ENCODE measurements at regions not wholly inside any gene's neighbourhood (a gene's known extent, or its start where the extent isn't known, plus 50 kb on each side); places are given as distances from the start of the nearest gene placed in this dataset.
"Not testable (repeated sequence)": the region's sequence is repeated elsewhere in the genome, so short reads cannot be mapped to it uniquely, and the experiment has no call there.

DNA sequence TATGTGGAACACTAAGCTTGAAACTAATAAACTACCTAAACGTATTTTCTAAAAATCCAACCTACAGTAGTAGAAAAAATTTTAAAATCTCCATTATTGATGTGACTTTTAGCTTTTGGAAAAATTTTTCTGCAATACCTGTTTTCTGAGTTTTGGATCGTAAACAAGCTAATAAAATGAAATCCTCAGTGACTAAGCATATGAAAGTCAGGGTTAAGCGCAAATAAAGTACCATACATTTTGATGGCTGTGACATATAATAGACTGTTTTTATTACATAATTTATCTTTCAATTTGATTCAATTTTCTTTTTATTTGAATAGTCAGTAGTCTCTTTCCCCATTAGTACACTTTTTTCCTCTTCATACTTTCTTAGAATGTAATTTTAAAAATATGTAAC is 683.6 kb downstream of the NUP35 start:
- DNase-seq (ENCODE audit: low spot score), result no peak

DNA sequence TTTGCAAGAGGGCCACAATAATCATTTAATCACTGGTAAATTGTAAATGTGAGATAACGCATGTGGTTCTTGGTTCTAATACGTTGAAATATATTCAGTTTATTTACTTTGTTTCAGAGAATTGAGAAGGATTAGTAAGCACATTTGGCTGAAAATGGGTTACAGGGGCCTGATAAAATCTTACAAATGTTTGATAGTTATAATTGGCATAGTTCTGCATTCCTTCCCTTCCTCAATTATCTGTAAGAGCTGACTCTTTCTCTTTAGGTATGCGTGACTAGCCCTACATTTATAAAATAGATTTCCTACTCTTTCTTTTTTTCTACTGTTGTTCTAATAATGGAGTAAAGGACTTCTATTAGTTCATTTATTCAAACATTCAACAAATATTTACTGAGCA is 685.2 kb downstream of the NUP35 start:
- DNase-seq (ENCODE audit: low spot score), result no peak

DNA sequence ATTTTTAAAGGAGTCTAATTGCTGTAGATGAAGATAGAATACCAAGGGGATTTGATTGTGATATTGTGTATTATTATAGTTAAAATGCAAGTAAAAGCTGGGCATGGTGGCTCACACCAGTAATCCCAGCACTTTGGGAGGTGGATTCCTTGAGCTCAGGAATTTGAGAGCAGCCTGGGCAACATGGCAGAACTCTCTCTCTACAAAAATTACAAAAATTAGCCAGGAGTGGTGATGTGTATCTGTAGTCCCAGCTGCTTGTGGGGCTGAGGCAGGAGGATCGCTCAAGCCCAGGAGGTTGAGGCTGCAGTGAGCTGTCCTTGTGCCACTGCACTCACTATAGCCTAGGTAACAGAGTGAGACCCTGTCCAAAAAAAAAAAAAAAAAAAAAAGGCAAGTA is 687.0 kb downstream of the NUP35 start:
- DNase-seq (ENCODE audit: low spot score), result no peak

DNA sequence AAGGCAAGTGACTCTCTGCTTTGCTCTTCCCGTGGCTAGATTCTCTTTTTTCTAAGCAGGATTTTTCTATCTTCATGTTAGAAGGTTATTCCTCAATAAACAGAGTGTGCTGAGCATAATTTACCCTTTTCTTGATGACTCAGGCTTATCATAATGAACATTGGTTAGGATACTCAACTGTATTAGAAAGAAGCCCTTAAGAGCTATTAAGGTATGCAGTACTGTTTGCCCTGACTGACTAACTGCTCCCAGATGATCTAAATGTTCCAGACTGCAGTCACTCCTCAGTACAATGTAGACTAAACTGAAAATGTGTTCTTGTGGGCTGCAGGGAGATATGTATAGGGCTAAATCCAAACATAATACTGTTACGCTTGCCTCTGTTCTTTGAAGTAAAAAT is 687.8 kb downstream of the NUP35 start:
- DNase-seq (ENCODE audit: low spot score), result no peak

DNA sequence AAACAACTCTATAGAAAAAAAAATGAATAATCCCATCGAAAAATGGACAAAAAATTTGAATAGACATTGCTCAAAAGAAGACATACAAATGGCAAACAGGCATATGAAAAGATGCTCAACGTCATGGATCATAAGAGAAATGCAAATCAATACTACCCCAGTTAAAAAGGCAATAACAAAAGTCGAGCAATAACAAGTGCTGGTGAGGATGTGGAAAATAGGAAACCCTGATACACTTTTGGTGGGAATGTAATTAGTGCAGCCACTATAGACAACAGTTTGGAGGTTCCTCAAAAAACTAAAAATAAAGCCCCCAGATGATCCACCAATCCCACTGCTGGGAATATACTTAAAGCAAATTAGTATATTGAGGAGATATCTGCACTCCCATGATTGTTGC is 701.5 kb downstream of the NUP35 start:
- no peak for DNase-seq (ENCODE audit: low spot score)

DNA sequence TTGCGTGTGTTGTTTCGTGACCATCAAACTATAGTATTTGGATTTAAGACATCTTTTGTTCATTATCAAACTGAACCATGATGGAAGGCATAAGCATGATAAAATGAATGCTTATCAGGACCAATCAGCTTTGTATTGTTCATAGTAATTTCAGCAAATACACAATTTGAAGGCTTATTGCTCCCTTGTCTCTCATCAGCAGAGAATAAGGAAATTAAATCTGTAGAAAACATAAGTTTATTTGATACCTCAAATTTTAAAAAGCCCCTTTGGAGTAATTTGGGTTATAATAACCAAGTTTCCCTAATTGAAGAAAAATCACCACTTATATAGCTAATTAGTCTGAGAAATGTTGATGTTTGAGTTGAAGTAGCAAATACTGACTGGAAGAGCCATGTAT is 705.7 kb downstream of the NUP35 start:
- no peak for DNase-seq (ENCODE audit: low spot score)

DNA sequence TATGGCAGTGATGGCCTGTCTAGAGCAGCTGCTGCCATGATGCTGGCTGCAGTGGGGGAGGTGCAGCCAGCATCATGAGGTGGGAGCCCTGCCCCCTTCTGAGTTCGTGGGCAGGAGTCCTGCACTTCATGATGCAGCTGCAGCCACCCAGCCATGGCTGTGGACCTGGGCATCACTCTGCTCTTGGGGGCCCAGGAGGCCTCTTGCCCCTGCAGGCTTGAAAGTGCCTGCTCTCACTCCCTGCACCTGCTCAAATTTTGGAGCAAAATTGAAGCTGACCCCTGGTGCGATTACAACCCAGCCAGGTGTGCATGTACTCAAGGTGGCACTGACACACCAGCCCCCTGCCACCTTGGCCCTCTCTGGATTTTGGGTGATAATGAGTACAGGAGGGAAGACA is 712.9 kb downstream of the NUP35 start:
- DNase-seq (ENCODE audit: low spot score), result no peak

DNA sequence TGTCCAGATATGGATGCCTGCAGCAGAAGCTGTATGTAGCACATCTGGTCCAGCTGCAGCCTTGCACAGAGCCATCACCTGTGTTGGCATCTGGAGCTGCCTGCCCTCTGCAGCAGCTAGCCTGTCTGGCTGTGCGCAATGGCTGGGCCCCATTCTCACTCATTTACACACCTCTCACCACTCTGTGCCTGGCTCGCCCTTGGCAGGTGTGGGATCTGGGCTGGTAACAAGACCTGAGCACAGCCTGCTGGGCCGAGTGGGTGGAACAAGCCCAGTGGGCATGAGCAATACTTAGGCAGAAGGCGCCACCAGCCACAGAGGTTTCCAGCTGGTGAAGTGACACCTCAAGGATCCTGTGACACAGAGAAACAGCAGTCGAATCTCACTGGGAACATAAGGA is 714.1 kb downstream of the NUP35 start:
- DNase-seq (ENCODE audit: low spot score), result no peak

DNA sequence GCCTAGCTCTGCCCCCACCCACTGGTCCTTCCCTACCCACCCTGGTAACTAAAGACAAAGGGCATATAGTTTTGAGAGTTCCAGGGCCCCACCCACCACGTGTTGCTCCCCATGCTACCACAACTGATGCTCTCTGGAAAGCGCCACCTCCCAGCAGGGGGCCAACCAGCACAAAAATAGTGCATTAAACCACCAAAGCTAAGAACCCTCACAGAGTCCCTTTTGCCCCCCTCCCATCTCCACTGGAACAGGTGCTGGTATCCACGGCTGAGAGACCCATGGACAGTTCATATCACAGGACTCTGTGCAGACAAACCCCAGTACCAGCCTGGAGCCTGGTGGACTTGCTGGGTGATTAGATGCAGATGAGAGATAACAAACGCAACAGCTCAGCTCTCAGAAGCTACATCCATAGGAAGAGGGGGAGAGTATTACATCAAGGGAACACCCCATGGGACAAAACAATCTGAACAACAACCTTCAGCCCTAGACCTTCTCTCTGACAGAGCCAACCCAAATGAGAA is 715.9 kb downstream of the NUP35 start:
- no peak for DNase-seq (ENCODE audit: low spot score)

DNA sequence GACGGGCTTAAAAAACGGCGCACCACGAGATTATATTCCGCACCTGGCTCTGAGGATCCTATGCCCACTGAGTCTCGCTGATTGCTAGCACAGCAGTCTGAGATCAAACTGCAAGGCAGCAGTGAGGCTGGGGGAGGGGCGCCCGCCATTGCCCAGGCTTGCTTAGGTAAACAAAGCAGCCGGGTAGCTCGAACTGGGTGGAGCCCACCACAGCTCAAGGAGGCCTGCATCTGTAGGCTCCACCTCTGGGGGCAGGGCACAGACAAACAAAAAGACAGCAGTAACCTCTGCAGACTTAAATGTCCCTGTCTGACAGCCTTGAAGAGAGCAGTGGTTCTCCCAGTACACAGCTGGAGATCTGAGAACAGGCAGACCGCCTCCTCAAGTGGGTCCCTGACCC is 725.6 kb downstream of the NUP35 start:
- not testable (repeated sequence) for DNase-seq (ENCODE audit: low spot score)

DNA sequence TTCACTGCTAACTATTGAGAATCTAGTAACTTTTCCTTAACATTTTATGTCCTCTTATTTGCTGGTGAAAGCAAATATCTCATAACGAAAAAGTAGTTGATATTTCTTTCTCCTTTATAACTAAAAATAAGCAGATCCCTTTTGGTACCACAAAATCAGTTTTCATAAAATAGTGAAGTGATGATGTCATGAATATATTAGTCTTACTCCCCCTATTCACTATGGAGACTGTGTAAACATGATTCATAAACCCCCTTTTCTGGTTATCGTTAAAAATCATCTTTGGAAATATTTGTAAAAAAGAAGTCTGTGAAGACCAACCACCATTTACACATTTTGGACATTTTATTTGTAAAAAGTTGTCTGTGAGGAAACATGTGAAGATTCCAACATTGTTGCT is 734.9 kb downstream of the NUP35 start:
- no peak for DNase-seq (ENCODE audit: low spot score)

DNA sequence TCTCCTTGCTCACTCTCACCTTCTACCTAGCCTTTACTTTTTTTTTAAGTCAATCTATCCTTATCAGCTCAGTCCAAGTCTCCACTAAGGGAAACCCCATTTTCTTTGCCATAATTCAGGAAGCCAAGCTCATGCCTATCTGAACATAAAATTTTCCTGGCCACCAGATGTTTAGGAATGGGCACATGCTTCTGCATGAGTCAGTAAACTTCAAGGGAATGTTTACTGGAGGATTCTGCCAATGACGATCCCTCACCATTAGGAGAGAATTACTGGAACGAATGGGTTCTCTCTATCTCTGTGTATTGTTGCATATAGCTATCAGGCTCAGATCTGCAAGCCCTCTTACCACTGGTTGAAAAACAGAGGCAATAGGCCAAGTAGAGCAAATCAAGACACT is 731.7 kb upstream of the ZNF804A start:
- no peak for DNase-seq (ENCODE audit: low spot score)

DNA sequence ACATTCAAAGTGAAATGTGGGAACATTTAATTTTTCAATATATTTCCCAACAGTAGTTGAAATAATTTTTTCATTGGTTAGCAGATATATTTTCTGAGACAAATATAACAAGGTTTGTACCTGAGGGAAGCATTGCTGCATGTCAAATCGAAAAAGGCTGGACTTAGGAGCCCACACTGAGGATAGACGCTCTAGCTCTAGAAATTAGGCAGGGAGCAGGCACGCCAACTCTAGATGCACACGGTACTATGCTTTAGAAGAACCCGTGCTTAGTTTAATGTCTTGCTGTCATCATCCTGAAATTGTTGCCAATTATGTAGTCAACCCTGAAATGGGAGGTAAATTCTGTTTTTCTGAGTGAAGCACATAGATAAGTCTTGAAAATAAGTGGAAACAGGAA is 731.1 kb upstream of the ZNF804A start:
- DNase-seq (ENCODE audit: low spot score), result no peak

DNA sequence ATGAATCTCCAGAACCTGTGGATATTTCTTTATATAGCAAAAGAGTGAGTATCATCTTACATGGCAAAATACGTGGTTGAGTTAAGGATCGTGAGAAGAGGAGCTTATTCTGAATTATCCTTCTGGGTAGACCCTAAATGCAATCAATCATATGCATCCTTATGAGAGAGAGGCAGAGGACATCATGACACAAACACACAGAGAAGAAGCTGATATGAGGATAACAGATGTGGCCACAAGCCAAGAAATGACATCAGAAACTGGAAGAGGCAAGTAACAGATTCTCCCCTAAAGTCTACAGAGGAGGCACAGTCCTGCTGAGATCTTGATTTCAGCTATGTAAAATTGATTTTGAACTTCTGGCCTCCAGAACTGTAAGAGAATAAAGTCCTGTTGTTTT is 730.2 kb upstream of the ZNF804A start:
- no peak for DNase-seq (ENCODE audit: low spot score)

DNA sequence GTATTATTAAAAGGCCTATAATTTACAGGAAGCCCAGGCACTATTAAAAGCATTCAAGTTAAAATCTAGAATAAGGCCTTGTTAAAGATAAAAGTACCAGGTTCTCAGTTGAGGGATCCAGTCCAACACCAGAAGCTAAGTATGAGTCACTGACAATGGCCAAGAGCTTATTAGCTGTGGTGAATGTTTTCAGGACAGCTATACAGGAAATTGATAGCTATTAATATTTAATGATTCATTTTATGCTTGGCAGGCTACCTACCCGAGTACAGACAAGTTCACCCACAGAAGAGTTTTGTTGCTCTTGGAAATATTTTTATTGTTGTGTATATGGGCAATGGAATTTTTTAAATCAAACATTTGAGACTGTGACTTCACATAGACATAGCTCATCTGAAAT is 729.6 kb upstream of the ZNF804A start:
- DNase-seq (ENCODE audit: low spot score), result no peak

DNA sequence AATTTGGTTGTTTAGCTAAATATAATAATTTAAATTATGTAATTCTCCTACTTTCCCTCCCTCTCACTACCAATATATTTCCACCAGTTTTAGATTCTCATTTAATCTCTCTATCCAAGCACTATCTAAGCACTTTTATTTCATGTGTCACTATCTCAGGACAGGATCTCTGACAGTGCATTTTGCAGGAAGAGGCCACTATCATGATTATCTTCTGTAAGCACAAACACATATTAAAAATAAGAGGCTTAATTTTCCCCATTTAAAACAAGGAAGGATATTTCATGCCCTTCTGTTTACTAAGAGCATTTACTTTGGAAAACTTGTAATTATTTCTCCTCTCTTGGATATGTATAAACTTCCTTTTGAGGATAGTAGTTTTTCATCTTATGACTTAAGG is 726.2 kb upstream of the ZNF804A start:
- DNase-seq (ENCODE audit: low spot score), result no peak

DNA sequence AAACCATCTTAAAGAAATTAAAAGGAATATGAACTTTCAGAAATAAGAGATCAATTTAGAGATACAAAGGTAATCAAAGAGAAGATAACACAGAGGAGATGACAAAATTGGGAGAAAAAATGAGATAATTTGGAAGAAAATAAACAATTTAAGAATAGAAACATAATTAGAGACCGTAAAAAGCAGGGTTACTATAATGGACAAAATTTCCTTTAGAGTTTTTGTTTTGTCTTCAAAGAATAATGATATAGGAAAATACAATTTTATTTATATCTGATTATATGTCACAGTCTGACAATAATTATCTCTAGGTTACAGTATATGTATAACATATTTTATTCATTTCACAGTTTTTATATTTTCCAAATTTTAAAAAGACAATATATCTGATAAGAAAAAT is 716.4 kb upstream of the ZNF804A start:
- no peak for DNase-seq (ENCODE audit: low spot score)

DNA sequence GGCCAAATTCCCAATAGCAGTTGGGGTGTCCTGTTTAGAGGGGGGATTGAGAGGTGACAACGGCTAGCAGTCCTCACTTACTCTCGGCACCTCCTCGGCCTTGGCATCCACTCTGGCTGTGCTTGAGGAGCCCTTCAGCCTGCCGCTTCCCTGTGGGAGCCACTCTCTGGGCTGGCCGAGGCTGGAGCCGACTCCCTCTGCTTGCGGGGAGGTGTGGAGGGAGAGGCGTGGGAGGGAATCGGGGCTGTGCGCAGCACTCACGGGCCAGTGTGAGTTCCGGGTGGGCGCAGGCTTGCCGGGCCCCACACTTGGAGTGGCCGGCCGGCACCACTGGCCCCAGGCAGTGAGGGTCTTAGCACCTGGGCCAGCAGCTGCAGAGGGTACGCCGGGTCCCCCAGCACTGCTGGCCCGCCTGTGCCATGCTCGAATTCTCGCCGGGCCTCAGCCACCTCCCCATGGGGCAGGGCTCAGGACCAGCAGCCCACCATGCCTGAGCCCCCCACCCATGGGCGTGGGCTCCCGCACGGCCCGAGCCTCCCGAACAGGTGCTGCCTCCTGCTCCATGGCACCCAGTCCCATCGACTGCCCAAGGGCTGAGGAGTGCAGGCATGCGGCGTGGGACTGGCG is 705.9 kb upstream of the ZNF804A start:
- DNase-seq (ENCODE audit: low spot score), result no peak

DNA sequence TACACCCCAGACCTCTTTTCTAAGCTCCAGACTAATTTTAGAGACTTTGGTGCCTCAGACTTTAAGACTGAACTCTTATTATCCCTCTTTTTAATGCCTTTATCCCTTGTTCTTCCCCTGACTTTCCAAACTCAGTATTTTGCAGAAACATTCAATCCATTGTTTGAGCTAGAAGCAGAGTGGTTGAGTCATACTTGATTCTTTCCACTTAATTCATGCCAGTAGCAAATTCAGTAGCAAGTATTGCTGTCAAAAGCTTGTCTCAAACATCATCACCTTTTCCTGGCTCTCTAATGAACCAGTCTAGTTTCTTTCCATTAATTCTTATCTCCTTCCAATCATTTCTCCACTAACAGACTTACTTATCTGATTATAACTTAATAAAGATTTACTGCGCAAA is 699.7 kb upstream of the ZNF804A start:
- peak; percentile 7 for DNase-seq (ENCODE audit: low spot score)

DNA sequence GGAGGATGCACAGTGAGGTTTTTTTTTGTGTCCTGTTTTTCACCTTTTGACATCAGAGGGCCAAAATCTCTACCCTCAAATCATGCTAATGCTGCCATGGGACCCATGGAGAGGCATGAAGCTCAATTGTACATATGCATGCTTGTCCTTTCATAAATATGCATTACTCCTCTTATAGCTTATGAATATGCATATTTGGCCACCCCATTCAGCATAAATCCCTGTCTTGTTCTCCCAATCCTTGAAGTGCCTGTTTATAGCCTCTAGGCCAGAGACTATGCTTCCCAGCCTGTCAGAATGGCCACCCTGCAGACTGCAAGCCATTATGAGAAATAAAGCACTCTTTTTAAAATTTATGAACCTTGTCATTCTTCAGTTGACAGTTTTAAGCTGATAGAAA is 696.4 kb upstream of the ZNF804A start:
- no peak for DNase-seq (ENCODE audit: low spot score)

DNA sequence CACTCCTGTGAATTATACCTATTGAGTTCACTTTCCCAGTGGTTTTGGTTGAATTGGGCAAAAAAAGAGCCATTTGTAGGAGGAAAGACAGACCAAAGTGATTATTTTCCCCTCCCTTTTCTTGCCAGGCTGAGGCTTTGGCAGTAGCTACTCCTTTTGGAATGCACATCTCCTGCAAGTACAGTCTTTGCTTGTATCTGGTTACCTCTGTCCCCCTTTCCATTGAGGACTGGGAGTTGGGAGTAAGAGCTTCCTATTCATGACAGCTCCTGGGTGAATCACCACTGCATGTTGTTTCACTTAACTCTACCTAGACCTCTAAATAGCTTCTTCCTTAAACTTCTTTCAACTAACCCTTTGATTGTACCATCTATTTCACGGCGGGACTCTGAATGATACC is 695.3 kb upstream of the ZNF804A start:
- no peak for DNase-seq (ENCODE audit: low spot score)

DNA sequence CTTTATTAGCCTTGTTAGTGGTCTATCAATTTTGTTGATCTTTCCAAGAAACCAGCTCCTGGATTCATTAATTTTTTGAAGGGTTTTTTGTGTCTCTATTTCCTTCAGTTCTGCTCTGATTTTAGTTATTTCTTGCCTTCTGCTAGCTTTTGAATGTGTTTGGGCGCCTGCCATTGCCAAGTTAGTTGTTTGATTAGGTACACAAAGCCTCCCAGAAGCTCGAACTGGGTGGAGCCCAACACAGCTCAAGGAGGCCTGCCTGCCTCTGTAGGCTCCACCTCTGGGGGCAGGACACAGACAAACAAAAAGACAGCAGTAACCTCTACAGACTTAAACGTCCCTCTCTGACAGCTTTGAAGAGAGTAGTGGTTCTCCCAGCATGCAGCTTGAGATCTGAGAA is 682.3 kb upstream of the ZNF804A start:
- DNase-seq (ENCODE audit: low spot score), result not testable (repeated sequence)

DNA sequence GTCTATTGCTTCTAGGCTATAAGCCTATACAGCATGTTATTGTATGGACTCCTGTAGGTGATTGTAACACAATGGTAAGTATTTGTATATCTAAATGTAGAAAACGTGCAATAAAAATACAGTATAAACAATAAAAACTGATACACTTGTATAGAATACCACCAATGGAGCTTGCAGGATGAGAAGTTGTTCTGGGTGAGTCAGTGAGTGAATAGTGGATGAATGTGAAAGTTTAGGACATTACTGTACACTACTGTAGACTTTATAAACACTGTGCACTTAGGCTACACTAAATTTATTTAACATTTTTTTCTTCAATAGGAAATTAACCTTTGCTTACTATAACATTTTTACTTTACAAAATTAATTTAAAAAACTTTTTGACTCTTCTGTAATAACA is 679.2 kb upstream of the ZNF804A start:
- no peak for DNase-seq (ENCODE audit: low spot score)

DNA sequence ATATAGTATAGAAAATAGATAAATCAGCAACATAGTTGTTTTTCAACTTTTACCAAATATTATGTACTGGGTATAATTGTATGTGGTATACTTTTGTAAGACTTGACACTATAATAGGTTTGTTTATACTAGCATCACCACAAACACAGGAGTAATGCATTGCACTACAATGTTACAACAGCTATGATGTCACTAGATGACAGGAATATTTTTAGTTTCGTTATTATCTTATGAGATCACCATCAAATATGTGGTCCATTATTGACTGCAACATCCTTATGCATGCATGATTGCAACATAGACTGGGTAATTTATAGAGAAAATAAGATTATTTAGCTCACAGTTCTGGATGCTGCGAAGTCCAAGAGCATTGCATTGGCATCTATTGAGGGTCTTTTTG is 678.4 kb upstream of the ZNF804A start:
- no peak for DNase-seq (ENCODE audit: low spot score)

DNA sequence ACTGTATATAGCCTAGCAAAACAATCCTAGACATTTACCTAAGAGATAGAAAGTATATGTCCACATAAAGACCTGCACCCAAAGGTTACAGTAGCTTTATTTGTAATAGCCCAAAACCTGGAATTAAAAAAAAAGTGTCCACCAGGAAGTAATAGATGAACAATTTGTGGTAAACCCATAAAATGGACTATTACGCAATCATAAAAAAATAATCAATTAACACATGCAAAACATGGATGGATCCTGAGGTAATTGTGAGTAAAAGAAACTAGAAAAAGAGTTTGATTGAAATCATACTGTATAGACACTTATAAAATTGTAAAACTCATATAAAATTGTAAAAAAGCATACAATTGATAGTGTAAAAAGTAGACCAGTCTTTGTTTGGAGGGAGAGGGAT is 673.0 kb upstream of the ZNF804A start:
- DNase-seq (ENCODE audit: low spot score), result no peak
